Eye (tissue), 1 donor: ENCODE measurements at regions not wholly inside any gene's neighbourhood (a gene's known extent, or its start where the extent isn't known, plus 50 kb on each side); places are given as distances from the start of the nearest gene placed in this dataset.
"Not testable (repeated sequence)": the region's sequence is repeated elsewhere in the genome, so short reads cannot be mapped to it uniquely, and the experiment has no call there.

Experiments used
- DNase-seq: peaks from one replicate; pipeline ENCODE4 v3.0.0-alpha.2; 2015

DNA sequence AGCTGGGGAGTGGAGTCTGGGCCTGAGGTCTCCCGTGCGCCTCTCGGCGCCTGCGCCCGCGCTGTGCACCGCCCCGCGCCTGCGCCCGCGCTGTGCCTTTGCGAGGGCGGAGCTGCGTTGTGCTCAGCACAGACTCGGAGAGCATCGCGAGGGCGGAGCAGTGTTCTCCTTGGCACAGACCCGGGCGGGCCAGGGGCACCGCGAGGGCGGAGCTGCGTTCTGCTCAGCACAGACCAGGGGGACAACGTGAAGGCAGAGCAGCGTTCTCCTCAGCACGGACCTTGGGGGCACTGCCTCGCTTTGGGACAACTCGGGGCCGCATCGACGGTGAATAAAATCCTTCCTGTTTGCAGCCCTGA, 2968.4 kb downstream of the RPIA start:
- peak; percentile 59 for DNase-seq

GRCh38 chr2:91667341-91667740, 2975.9 kb downstream of the RPIA start:
- not testable (repeated sequence) for DNase-seq

- not testable (repeated sequence) for DNase-seq
Measured at GRCh38 chr2:91685541-91685940, 2994.1 kb downstream of the RPIA start.

DNA sequence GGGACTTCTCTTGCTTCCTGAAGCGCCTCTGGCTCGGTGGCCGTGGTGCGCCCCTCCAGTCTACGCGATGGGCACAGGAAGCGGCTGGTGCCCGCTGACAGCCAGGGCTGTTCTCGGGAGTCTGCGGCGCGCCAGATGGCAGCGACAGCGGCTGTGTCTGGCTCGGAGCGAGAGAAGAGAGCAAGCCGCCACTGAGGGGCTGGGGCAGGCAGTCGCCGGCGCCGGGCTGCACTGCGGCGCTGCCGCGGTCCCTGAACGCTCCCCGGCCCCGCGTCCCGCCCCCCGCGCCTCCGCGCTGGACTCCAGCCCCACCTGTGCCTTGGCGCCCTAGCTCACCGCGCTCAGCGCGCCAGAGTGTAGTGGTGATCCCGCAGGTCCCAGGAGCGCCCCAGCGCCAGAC, 2994.6 kb downstream of the RPIA start:
- peak; percentile 18 for DNase-seq
